ENCODE measurements at regions not wholly inside any gene's neighbourhood (a gene's known extent, or its start where the extent isn't known, plus 50 kb on each side); places are given as distances from the start of the nearest gene placed in this dataset.

- Mint-ChIP-seq H3K4me1 (peaks cover 44% of the 10 kb centered on the region), H3K9me3 (no peaks in the 10 kb centered on the region), H3K36me3 (ENCODE audit: low read depth) (no peaks in the 10 kb centered on the region), H3K27me3 (ENCODE audit: low read depth) (peaks cover 1% of the 10 kb centered on the region), H3K27ac (ENCODE audit: unreplicated experiment) (no peak overlapping the region), H3K4me3 (no peak overlapping the region)
- TF ChIP-seq, protein P1, sequence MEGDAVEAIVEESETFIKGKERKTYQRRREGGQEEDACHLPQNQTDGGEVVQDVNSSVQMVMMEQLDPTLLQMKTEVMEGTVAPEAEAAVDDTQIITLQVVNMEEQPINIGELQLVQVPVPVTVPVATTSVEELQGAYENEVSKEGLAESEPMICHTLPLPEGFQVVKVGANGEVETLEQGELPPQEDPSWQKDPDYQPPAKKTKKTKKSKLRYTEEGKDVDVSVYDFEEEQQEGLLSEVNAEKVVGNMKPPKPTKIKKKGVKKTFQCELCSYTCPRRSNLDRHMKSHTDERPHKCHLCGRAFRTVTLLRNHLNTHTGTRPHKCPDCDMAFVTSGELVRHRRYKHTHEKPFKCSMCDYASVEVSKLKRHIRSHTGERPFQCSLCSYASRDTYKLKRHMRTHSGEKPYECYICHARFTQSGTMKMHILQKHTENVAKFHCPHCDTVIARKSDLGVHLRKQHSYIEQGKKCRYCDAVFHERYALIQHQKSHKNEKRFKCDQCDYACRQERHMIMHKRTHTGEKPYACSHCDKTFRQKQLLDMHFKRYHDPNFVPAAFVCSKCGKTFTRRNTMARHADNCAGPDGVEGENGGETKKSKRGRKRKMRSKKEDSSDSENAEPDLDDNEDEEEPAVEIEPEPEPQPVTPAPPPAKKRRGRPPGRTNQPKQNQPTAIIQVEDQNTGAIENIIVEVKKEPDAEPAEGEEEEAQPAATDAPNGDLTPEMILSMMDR (conservative IDR thresholded peaks at IDR 0.05), result no peak
- DNase-seq (ENCODE audit: low read depth, low spot score), result no peak
These were observed 500.4 kb upstream of the SULF2 start for GRCh38 chr20:48285656-48286055.

GRCh38 chr20:48284837-48285236, 499.6 kb upstream of the SULF2 start:
- Mint-ChIP-seq H3K4me1 (peaks cover 44% of the 10 kb centered on the region), H3K27ac (ENCODE audit: unreplicated experiment) (no peak overlapping the region), H3K4me3 (no peak overlapping the region), H3K36me3 (ENCODE audit: low read depth) (no peaks in the 10 kb centered on the region), H3K27me3 (ENCODE audit: low read depth) (no peaks in the 10 kb centered on the region), H3K9me3 (no peaks in the 10 kb centered on the region)
- no peak for DNase-seq (ENCODE audit: low read depth, low spot score)
- TF ChIP-seq, protein P1 (conservative IDR thresholded peaks at IDR 0.05), result no peak

DNA sequence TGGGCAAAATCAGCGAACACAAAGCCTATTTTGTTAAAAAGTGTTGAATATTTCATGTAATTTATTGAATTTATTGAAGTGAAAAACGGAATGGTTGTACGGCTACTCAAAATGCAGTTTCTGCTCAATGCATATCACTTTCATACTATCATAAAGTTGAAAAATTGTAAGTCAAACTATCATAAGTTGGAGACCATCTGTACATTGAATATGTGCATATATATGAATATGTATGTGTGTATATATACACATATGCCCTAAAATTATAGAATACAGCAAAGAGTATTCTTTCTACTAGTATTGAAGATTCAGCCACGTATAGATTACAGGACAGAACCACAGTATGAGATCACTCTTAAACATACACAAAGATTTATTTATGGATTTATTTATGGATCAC, 499.0 kb upstream of the SULF2 start:
- H3K27ac Mint-ChIP-seq (ENCODE audit: unreplicated experiment), result no peak overlapping the region
- H3K4me1 Mint-ChIP-seq, result peaks cover 44% of the 10 kb centered on the region
- TF ChIP-seq, protein P1 (conservative IDR thresholded peaks at IDR 0.05), result no peak
- H3K27me3 Mint-ChIP-seq (ENCODE audit: low read depth), result no peaks in the 10 kb centered on the region
- no peak overlapping the region for H3K4me3 Mint-ChIP-seq
- H3K9me3 Mint-ChIP-seq, result no peaks in the 10 kb centered on the region
- no peaks in the 10 kb centered on the region for H3K36me3 Mint-ChIP-seq (ENCODE audit: low read depth)
- DNase-seq (ENCODE audit: low read depth, low spot score), result no peak

DNA sequence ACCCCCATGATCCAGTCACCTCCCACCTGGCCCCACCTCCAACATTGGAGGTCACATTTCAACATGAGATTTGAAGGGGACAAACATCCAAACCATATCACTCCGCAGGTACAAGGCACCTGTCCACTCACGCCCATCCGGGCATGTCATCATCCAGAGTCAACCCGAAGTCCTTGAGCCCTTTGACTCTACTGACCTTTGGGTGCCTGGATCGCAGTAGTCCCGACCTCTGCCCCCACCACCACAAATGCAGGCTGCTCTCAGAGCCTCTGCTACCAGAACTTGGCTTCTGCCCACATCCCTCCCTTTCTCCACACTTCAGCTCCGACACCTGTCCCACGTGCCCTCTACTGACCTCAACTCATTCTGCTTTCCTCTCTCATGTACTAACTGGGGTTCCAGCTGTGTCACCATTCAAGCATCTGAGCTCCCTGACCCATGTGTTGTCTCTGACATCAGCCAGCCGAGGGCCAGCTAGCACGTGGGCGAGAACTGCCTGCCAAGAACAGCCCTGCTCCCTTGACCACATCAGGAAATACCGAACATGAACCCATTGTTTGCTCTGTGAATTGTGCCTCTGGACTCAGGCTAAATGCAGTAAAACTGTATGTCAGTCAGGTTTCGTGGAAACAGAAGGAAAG, 498.3 kb upstream of the SULF2 start:
- no peak overlapping the region for H3K4me3 Mint-ChIP-seq
- no peak for DNase-seq (ENCODE audit: low read depth, low spot score)
- TF ChIP-seq, protein P1 (conservative IDR thresholded peaks at IDR 0.05), result no peak
- H3K27ac Mint-ChIP-seq (ENCODE audit: unreplicated experiment), result no peak overlapping the region
- no peaks in the 10 kb centered on the region for H3K36me3 Mint-ChIP-seq (ENCODE audit: low read depth)
- peaks cover 39% of the 10 kb centered on the region for H3K4me1 Mint-ChIP-seq
- H3K27me3 Mint-ChIP-seq (ENCODE audit: low read depth), result no peaks in the 10 kb centered on the region
- no peaks in the 10 kb centered on the region for H3K9me3 Mint-ChIP-seq

DNA sequence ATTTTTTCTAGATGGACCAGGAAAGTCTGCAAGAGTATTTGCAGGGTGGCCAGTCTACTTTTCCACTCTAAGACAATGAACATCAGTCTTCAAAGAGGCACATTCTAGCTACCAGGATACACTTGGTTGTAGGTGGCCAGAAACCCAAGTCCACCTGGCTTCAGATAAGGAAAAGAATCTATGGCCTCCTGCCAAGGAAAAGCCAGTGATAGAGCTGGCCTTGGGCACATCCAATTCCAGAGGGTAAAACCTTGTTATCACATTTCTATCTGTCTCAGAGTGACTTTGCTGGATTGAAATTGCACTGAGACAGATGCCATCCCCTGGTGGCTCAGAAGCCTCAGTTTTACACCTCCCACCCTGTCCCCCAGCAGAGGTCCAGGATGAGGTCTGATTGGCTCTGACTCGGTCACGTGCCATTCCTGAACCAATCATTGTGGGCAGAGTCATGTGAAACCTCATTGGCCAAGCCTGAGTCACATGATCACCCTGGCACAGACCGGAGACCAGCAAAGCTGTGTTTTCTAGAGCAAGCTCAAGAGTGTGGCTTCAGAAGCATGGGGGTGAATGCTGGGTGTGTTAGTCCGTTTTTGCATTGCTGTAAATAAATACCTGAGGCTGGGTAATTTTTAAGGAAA, 497.4 kb upstream of the SULF2 start:
- H3K36me3 Mint-ChIP-seq (ENCODE audit: low read depth), result no peaks in the 10 kb centered on the region
- no peak overlapping the region for H3K4me3 Mint-ChIP-seq
- DNase-seq (ENCODE audit: low read depth, low spot score), result no peak
- no peaks in the 10 kb centered on the region for H3K9me3 Mint-ChIP-seq
- no peaks in the 10 kb centered on the region for H3K27me3 Mint-ChIP-seq (ENCODE audit: low read depth)
- peaks cover 36% of the 10 kb centered on the region for H3K4me1 Mint-ChIP-seq
- no peak overlapping the region for H3K27ac Mint-ChIP-seq (ENCODE audit: unreplicated experiment)
- TF ChIP-seq, protein P1 (conservative IDR thresholded peaks at IDR 0.05), result no peak
